Esophagus squamous epithelium (tissue), 4 donors: ENCODE measurements at regions not wholly inside any gene's neighbourhood (a gene's known extent, or its start where the extent isn't known, plus 50 kb on each side); places are given as distances from the start of the nearest gene placed in this dataset.

Experiments used
- POLR2A ChIP-seq, 4 donors: fragments of 450-650 bp; IDR thresholded peaks; one replicate each; pipeline ENCODE4 v1.6.1; 2017; ENCODE audit warnings: antibody characterized with exemption in 4 of 4, mild to moderate bottlenecking in 4 of 4, moderate library complexity in 3 of 4
- TF ChIP-seq, protein P1 (sequence below), 6 experiments: fragments of 450-650 bp in 4 of 6; fragments of 200-600 bp in 2 of 6; sonication (generic) in 2 of 6; IDR thresholded peaks; one replicate each; pipeline ENCODE4 v1.5.1; 2016 to 2019; ENCODE audit warnings: antibody characterized with exemption in 6 of 6, mild to moderate bottlenecking in 4 of 6, moderate library complexity in 4 of 6

- TF ChIP-seq, protein P1, sequence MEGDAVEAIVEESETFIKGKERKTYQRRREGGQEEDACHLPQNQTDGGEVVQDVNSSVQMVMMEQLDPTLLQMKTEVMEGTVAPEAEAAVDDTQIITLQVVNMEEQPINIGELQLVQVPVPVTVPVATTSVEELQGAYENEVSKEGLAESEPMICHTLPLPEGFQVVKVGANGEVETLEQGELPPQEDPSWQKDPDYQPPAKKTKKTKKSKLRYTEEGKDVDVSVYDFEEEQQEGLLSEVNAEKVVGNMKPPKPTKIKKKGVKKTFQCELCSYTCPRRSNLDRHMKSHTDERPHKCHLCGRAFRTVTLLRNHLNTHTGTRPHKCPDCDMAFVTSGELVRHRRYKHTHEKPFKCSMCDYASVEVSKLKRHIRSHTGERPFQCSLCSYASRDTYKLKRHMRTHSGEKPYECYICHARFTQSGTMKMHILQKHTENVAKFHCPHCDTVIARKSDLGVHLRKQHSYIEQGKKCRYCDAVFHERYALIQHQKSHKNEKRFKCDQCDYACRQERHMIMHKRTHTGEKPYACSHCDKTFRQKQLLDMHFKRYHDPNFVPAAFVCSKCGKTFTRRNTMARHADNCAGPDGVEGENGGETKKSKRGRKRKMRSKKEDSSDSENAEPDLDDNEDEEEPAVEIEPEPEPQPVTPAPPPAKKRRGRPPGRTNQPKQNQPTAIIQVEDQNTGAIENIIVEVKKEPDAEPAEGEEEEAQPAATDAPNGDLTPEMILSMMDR (IDR thresholded peaks at IDR 0.05), result no peak
- TF ChIP-seq POLR2A (IDR thresholded peaks at IDR 0.05), result no peak
Measured at GRCh38 chr7:38016567-38016966, 96.1 kb downstream of the EPDR1 start.
